IMR-90 (cell line): ENCODE measurements at regions not wholly inside any gene's neighbourhood (a gene's known extent, or its start where the extent isn't known, plus 50 kb on each side); places are given as distances from the start of the nearest gene placed in this dataset.

ENCODE experiments used
- ATAC-seq: fragments of 200-7000 bp; cut with Tn5 transposase; 2 replicates; pipeline ENCODE4 v1.9.1; 2020; ENCODE audit warnings: low read depth, mild to moderate bottlenecking, moderate library complexity
- BruUV-seq: library from RNA; stranded (reverse); fragments of 400-500 nt; replicated peaks from 2 replicates; lab custom pipeline; 2021; lab: Mats Ljungman, UMichigan
- CTCF ChIA-PET: fragments of 300-600 bp; formaldehyde crosslinking; extraction: SDS; loops from one replicate; lab custom pipeline; 2021; ENCODE audit warnings: antibody characterized with exemption; lab: Yijun Ruan, JAX
- POLR2A ChIA-PET: fragments of 300-600 bp; sonication (Branson Sonifier 250); formaldehyde crosslinking; loops from one replicate; lab custom pipeline; 2022; ENCODE audit warnings: antibody characterized with exemption; ENCODE audit not compliant: unreplicated experiment; lab: Charles Lee
- DNase-seq: peaks from one replicate; pipeline ENCODE4 v3.0.0; 2013
- H2AFZ ChIP-seq: replicated peaks from 2 replicates; pipeline ENCODE3; 2013; ENCODE audit warnings: low read length, mild to moderate bottlenecking; ENCODE audit not compliant: poor library complexity
- H2AK5ac ChIP-seq: 2 replicates; pipeline ENCODE4 v1.6.1; 2013; ENCODE audit warnings: low read depth, low read length, inconsistent platforms
- H2AK9ac ChIP-seq: replicated peaks from 2 replicates; pipeline ENCODE3; 2013; ENCODE audit warnings: mild to moderate bottlenecking, low read depth, low read length, moderate library complexity; ENCODE audit not compliant: poor library complexity
- H2BK120ac ChIP-seq: 2 replicates; pipeline ENCODE4 v1.6.1; 2013; ENCODE audit warnings: low read depth, low read length, inconsistent platforms
- H2BK15ac ChIP-seq: 3 replicates; pipeline ENCODE4 v1.6.1; 2013; ENCODE audit warnings: low read depth, low read length, inconsistent platforms
- H2BK20ac ChIP-seq: 2 replicates; pipeline ENCODE4 v1.6.1; 2013; ENCODE audit warnings: low read depth, mild to moderate bottlenecking, inconsistent platforms, low read length, moderate library complexity
- H2BK5ac ChIP-seq: 2 replicates; pipeline ENCODE4 v1.6.1; 2013; ENCODE audit warnings: mild to moderate bottlenecking, low read depth, low read length, inconsistent platforms; ENCODE audit not compliant: poor library complexity, severe bottlenecking
- H3K14ac ChIP-seq: replicated peaks from 2 replicates; pipeline ENCODE4 v1.6.1; 2013; ENCODE audit warnings: low read depth, low read length, inconsistent platforms
- H3K18ac ChIP-seq: 2 replicates; pipeline ENCODE4 v1.6.1; 2013; ENCODE audit warnings: low read depth, low read length, control low read depth
- H3K23ac ChIP-seq: 2 replicates; pipeline ENCODE4 v1.6.1; 2013; ENCODE audit warnings: low read depth, low read length, inconsistent platforms
- H3K27ac ChIP-seq: 2 replicates; pipeline ENCODE4 v1.5.1; 2013; ENCODE audit warnings: mild to moderate bottlenecking, control low read depth, low read length; ENCODE audit not compliant: insufficient read depth
- H3K27me3 ChIP-seq: 2 replicates; pipeline ENCODE4 v1.6.1; 2013; ENCODE audit warnings: low read length; ENCODE audit not compliant: control insufficient read depth, insufficient read depth
- H3K36me3 ChIP-seq: 2 replicates; pipeline ENCODE4 v1.6.1; 2013; ENCODE audit warnings: low read length, mixed read lengths; ENCODE audit not compliant: control insufficient read depth, insufficient read depth
- H3K4ac ChIP-seq: 2 replicates; pipeline ENCODE4 v1.6.1; 2013; ENCODE audit warnings: low read depth, low read length, inconsistent platforms
- H3K4me1 ChIP-seq: 2 replicates; pipeline ENCODE4 v1.6.1; 2013; ENCODE audit warnings: low read length, mixed read lengths; ENCODE audit not compliant: control insufficient read depth, insufficient read depth
- H3K4me2 ChIP-seq: 2 replicates; pipeline ENCODE4 v1.6.1; 2013; ENCODE audit warnings: low read depth, mild to moderate bottlenecking, control low read depth, low read length, moderate library complexity
- H3K4me3 ChIP-seq: 2 replicates; pipeline ENCODE4 v1.5.1; 2013; ENCODE audit warnings: low read depth, mild to moderate bottlenecking, control low read depth, low read length, moderate library complexity; ENCODE audit not compliant: insufficient read depth
- H3K56ac ChIP-seq: 2 replicates; pipeline ENCODE4 v1.6.1; 2013; ENCODE audit warnings: low read length, inconsistent platforms; ENCODE audit not compliant: insufficient read depth; ENCODE audit errors: extremely low read depth
- H3K79me1 ChIP-seq, 2 experiments: 2 replicates each; pipeline ENCODE4 v1.6.1; 2013; ENCODE audit warnings: low read length in 2 of 2, inconsistent platforms in 1 of 2, low read depth in 1 of 2
- H3K9ac ChIP-seq: 2 replicates; pipeline ENCODE4 v1.6.1; 2013; ENCODE audit warnings: low read depth, low read length, control low read depth
- H3K9me1 ChIP-seq: 2 replicates; pipeline ENCODE4 v1.6.1; 2013; ENCODE audit warnings: low read length, inconsistent platforms; ENCODE audit not compliant: insufficient read depth
- H3K9me3 ChIP-seq: 2 replicates; pipeline ENCODE4 v1.6.1; 2013; ENCODE audit warnings: low read length; ENCODE audit not compliant: control insufficient read depth, insufficient read depth
- H4K20me1 ChIP-seq: 2 replicates; pipeline ENCODE4 v1.6.1; 2013; ENCODE audit warnings: low read length, inconsistent platforms; ENCODE audit not compliant: insufficient read depth
- H4K5ac ChIP-seq: 2 replicates; pipeline ENCODE4 v1.6.1; 2013; ENCODE audit warnings: mild to moderate bottlenecking, low read depth, low read length, control low read depth
- H4K8ac ChIP-seq, 2 experiments: 2 replicates each; pipeline ENCODE4 v1.6.1; 2013; ENCODE audit warnings: low read depth in 2 of 2, low read length in 2 of 2, control low read depth in 1 of 2, inconsistent platforms in 1 of 2
- H4K91ac ChIP-seq: 2 replicates; pipeline ENCODE4 v1.6.1; 2013; ENCODE audit warnings: low read depth, low read length, inconsistent platforms; ENCODE audit not compliant: insufficient read depth
- BHLHE40 ChIP-seq: fragments of 150-350 bp; IDR thresholded peaks from 2 replicates; pipeline ENCODE4 v1.6.1; 2016; ENCODE audit warnings: mild to moderate bottlenecking, low read depth, low read length
- CEBPB ChIP-seq: IDR thresholded peaks from 2 replicates; pipeline ENCODE4 v1.6.1; 2012; ENCODE audit warnings: low read depth, low read length, improper control_type of control experiment
- CHD1 ChIP-seq: IDR thresholded peaks from 2 replicates; pipeline ENCODE4 v1.6.1; 2012; ENCODE audit warnings: low read depth, low read length, improper control_type of control experiment
- FOS ChIP-seq: fragments of 150-350 bp; IDR thresholded peaks from 2 replicates; pipeline ENCODE4 v1.6.1; 2016; ENCODE audit warnings: low read depth, low read length
- MAFK ChIP-seq: IDR thresholded peaks from 2 replicates; pipeline ENCODE4 v1.6.1; 2012; ENCODE audit warnings: low read depth, low read length, improper control_type of control experiment
- MAZ ChIP-seq: IDR thresholded peaks from 2 replicates; pipeline ENCODE4 v1.6.1; 2012; ENCODE audit warnings: low read depth, mild to moderate bottlenecking, low read length, improper control_type of control experiment, moderate library complexity, borderline replicate concordance
- MXI1 ChIP-seq: IDR thresholded peaks from 2 replicates; pipeline ENCODE4 v1.6.1; 2012; ENCODE audit warnings: low read depth, mild to moderate bottlenecking, low read length, moderate library complexity, borderline replicate concordance
- NFE2L2 ChIP-seq: fragments of 150-350 bp; IDR thresholded peaks from 2 replicates; pipeline ENCODE4 v1.6.1; 2016; ENCODE audit warnings: low read depth, mild to moderate bottlenecking, low read length
- POLR2A ChIP-seq: IDR thresholded peaks from 2 replicates; pipeline ENCODE4 v1.6.1; 2012; ENCODE audit warnings: mild to moderate bottlenecking, low read depth, low read length
- RAD21 ChIP-seq: IDR thresholded peaks from 2 replicates; pipeline ENCODE4 v1.6.1; 2012; ENCODE audit warnings: low read length, improper control_type of control experiment
- RCOR1 ChIP-seq: IDR thresholded peaks from 2 replicates; pipeline ENCODE4 v1.6.1; 2012; ENCODE audit warnings: mild to moderate bottlenecking, low read length, improper control_type of control experiment; ENCODE audit not compliant: insufficient replicate concordance
- RFX5 ChIP-seq: IDR thresholded peaks from 2 replicates; pipeline ENCODE4 v1.8.0; 2012; ENCODE audit warnings: low read depth, mild to moderate bottlenecking, low read length, moderate library complexity
- SMC3 ChIP-seq: fragments of 150-350 bp; IDR thresholded peaks from 2 replicates; pipeline ENCODE4 v1.6.1; 2016; ENCODE audit warnings: low read depth, mild to moderate bottlenecking, antibody characterized with exemption, low read length, moderate library complexity
- USF2 ChIP-seq: fragments of 150-350 bp; IDR thresholded peaks from 2 replicates; pipeline ENCODE4 v1.6.1; 2017; ENCODE audit warnings: mild to moderate bottlenecking, antibody characterized with exemption, low read length, low read depth
- WGBS, 2 experiments: methylation state at CpG; one replicate each; pipeline versions ENCODE4 v1.1.5 to v1.1.7; 2013; ENCODE audit warnings: missing lambda C conversion rate in 2 of 2; ENCODE audit not compliant: insufficient read length in 1 of 2; ENCODE audit errors: extremely low coverage in 2 of 2; 5-methylcytosine and 5-hydroxymethylcytosine counted together
- dilution Hi-C: fragments of 300-500 bp; cut with HindIII; formaldehyde crosslinking; loops from one replicate; pipeline ENCODE4 v1.14.3; 2018; ENCODE audit warnings: low sequenced_read_pairs; ENCODE audit not compliant: unreplicated experiment
- in situ Hi-C: fragments of 300-500 bp; cut with MboI; formaldehyde crosslinking; loops from 3 replicates; pipeline ENCODE4 v1.14.3; 2019; ENCODE audit warnings: low sequenced_read_pairs, inconsistent platforms, mixed read lengths
- intact Hi-C: fragments of 100-400 bp; cut with micrococcal nuclease; formaldehyde crosslinking; loops from 2 replicates; pipeline ENCODE4 v1.10.0; 2022
- TF ChIP-seq, protein P1 (sequence below): fragments of 150-350 bp; IDR thresholded peaks from 2 replicates; pipeline ENCODE4 v1.6.1; 2016; ENCODE audit warnings: low read depth, mild to moderate bottlenecking, low read length, moderate library complexity, borderline replicate concordance
- TF ChIP-seq, protein P2 (sequence below): conservative IDR thresholded peaks from 2 replicates; pipeline ENCODE4 v1.5.1; 2012; ENCODE audit warnings: mild to moderate bottlenecking, low read depth, low read length, improper control_type of control experiment

GRCh38 chr4:37742149-37742548 lies 56.0 kb upstream of the RELL1 start:
- WGBS, 2 experiments = no CpG with 5 or more reads among the region's 1 CpG
- DNase-seq = no peak
- BruUV-seq = no TSS peak

More at GRCh38 chr4:37742149-37742548, 56.0 kb upstream of the RELL1 start:
- Histone ChIP-seq H3K4me1 (no peaks in the 10 kb centered on the region), H3K79me1 (no peaks in the 10 kb centered on the region), H3K23ac (no peak overlapping the region), H3K9me3 (no peaks in the 10 kb centered on the region), H2BK15ac (no peak overlapping the region), H2AFZ (no peak overlapping the region), H3K9me1 (no peaks in the 10 kb centered on the region), H2BK20ac (no peak overlapping the region), H4K8ac (no peak overlapping the region), H3K4me2 (no peak overlapping the region), H3K18ac (no peak overlapping the region), H2AK9ac (no peak overlapping the region), H2AK5ac (no peak overlapping the region), H4K91ac (no peak overlapping the region), H3K36me3 (no peaks in the 10 kb centered on the region), H3K27me3 (peaks cover 9% of the 10 kb centered on the region), H3K27ac (no peak overlapping the region), H3K4ac (no peak overlapping the region), H3K56ac (no peak overlapping the region), H2BK120ac (no peak overlapping the region), H2BK5ac (no peak overlapping the region), H4K5ac (no peak overlapping the region), H4K20me1 (no peaks in the 10 kb centered on the region), H3K14ac (no peak overlapping the region), H3K4me3 (no peak overlapping the region), H3K9ac (no peak overlapping the region)
- TF ChIP-seq, protein P1, sequence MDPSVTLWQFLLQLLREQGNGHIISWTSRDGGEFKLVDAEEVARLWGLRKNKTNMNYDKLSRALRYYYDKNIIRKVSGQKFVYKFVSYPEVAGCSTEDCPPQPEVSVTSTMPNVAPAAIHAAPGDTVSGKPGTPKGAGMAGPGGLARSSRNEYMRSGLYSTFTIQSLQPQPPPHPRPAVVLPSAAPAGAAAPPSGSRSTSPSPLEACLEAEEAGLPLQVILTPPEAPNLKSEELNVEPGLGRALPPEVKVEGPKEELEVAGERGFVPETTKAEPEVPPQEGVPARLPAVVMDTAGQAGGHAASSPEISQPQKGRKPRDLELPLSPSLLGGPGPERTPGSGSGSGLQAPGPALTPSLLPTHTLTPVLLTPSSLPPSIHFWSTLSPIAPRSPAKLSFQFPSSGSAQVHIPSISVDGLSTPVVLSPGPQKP = no peak
- TF ChIP-seq SMC3 (no peak), FOS (no peak), NFE2L2 (no peak), MXI1 (no peak), RCOR1 (no peak), POLR2A (no peak), CEBPB (no peak), RFX5 (no peak), RAD21 (no peak), MAZ (no peak), BHLHE40 (no peak), MAFK (no peak), USF2 (no peak), CHD1 (no peak)
- TF ChIP-seq, protein P2, sequence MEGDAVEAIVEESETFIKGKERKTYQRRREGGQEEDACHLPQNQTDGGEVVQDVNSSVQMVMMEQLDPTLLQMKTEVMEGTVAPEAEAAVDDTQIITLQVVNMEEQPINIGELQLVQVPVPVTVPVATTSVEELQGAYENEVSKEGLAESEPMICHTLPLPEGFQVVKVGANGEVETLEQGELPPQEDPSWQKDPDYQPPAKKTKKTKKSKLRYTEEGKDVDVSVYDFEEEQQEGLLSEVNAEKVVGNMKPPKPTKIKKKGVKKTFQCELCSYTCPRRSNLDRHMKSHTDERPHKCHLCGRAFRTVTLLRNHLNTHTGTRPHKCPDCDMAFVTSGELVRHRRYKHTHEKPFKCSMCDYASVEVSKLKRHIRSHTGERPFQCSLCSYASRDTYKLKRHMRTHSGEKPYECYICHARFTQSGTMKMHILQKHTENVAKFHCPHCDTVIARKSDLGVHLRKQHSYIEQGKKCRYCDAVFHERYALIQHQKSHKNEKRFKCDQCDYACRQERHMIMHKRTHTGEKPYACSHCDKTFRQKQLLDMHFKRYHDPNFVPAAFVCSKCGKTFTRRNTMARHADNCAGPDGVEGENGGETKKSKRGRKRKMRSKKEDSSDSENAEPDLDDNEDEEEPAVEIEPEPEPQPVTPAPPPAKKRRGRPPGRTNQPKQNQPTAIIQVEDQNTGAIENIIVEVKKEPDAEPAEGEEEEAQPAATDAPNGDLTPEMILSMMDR = no peak
- dilution Hi-C loops (no loop called here), in situ Hi-C loops (no loop called here), intact Hi-C loops (no loop called here)
- ChIA-PET CTCF (no interaction called here), POLR2A (no interaction called here)
- ATAC-seq = no peak
